Amygdala (tissue), 56 donors: ENCODE measurements at regions not wholly inside any gene's neighbourhood (a gene's known extent, or its start where the extent isn't known, plus 50 kb on each side); places are given as distances from the start of the nearest gene placed in this dataset.
"Not testable (repeated sequence)": the region's sequence is repeated elsewhere in the genome, so short reads cannot be mapped to it uniquely, and the experiment has no call there.

ENCODE experiments used
- DNase-seq, 56 donors: peaks; one replicate each; lab custom pipeline; 2025; lab: John Stamatoyannopoulos, UW

- no peak for DNase-seq
Measured at GRCh38 chr10:46198516-46198915, 88.3 kb upstream of the ANTXRL start.

- not testable (repeated sequence) for DNase-seq
Measured at GRCh38 chr10:46202405-46202804, 84.4 kb upstream of the ANTXRL start.

- DNase-seq = not testable (repeated sequence)
Measured at GRCh38 chr10:46204482-46205102, 82.2 kb upstream of the ANTXRL start.

- not testable (repeated sequence) for DNase-seq
Measured at GRCh38 chr10:46210427-46210826, 76.4 kb upstream of the ANTXRL start.

GRCh38 chr10:46215426-46215825 lies 71.4 kb upstream of the ANTXRL start:
- no peak for DNase-seq

GRCh38 chr10:46216003-46216634 lies 70.7 kb upstream of the ANTXRL start:
- DNase-seq = no peak

- DNase-seq = no peak
Measured at GRCh38 chr10:46216836-46217751, 69.7 kb upstream of the ANTXRL start.

GRCh38 chr10:46217752-46218453 lies 68.9 kb upstream of the ANTXRL start:
- DNase-seq = no peak

GRCh38 chr10:46218921-46219320 lies 67.9 kb upstream of the ANTXRL start:
- no peak for DNase-seq

- DNase-seq = peak in 1 of 56 donors; percentile 11
Measured at GRCh38 chr10:46219431-46219990, 67.3 kb upstream of the ANTXRL start.

GRCh38 chr10:46220187-46220586 lies 66.6 kb upstream of the ANTXRL start:
- DNase-seq = no peak

- no peak for DNase-seq
Measured at GRCh38 chr10:46220872-46221538, 65.8 kb upstream of the ANTXRL start.

- no peak for DNase-seq
Measured at GRCh38 chr10:46222364-46222935, 64.3 kb upstream of the ANTXRL start.

- no peak for DNase-seq
Measured at GRCh38 chr10:46223064-46223480, 63.7 kb upstream of the ANTXRL start.

- no peak for DNase-seq
Measured at GRCh38 chr10:46223626-46224413, 63.0 kb upstream of the ANTXRL start.

- no peak for DNase-seq
Measured at GRCh38 chr10:46224414-46224682, 62.4 kb upstream of the ANTXRL start.

- no peak for DNase-seq
Measured at GRCh38 chr10:46225597-46225996, 61.2 kb upstream of the ANTXRL start.

- DNase-seq = no peak
Measured at GRCh38 chr10:46226232-46226631, 60.6 kb upstream of the ANTXRL start.
